GM21526 (cell line): ENCODE measurements at regions not wholly inside any gene's neighbourhood (a gene's known extent, or its start where the extent isn't known, plus 50 kb on each side); places are given as distances from the start of the nearest gene placed in this dataset.

Source experiments
- ATAC-seq: cut with Tn5 transposase; IDR thresholded peaks from one replicate; pipeline ENCODE4 v1.9.1; 2021; ENCODE audit warnings: moderate library complexity; ENCODE audit not compliant: unreplicated experiment, low FRiP score

DNA sequence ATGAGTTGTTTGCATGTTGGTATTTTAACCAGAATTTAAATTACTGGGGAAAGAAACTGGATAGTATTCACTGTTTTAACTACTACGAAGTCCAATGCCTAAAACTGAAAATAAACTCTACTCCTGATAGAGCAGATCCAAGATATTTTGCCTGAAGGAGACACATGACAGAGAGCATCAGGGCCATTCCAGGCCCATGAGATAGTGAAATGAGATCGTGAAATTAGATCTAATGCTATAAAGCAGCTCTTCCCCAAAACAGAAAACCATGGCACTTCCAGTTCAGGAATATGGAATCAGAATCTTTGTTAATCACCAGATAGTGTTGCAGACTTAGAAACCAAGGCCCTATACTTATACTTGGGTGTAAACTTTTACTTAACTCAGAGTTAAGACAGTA is 124.3 kb upstream of the CACNA2D1 start:
- ATAC-seq = no peak

GRCh38 chr7:82567356-82567755 is 123.8 kb upstream of the CACNA2D1 start:
- ATAC-seq = no peak

GRCh38 chr7:82566752-82567151 is 123.2 kb upstream of the CACNA2D1 start:
- no peak for ATAC-seq

DNA sequence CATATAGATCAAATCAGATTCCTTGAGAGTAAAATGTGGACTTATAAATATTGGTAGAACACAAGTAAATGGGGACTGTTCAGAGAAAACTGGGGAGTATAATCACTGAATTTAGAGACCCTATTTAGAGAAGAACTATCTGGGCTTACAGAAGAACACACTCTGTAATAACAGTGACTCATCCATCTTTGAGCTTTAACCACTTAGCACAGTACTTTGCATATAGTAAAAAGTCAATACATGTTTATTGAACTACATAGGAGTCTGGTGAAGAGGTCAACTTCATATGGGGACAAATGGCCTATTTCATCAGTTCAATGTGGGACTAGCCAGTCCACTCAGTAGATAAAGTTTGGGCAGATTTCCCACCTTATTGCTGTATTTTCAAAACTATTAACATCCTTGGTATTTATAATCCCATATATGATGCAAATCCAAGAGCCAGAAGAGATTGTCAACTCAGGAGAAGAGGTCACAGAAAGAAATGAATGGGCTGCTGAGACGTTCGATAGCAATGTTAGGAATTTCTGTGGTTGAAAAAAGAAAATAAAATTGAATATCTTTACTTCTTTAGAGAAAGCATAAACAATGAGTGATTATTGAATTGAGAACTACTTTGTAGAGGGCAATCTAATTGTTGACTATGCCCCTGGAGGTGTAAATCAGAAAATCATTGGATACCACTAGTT is 119.3 kb upstream of the CACNA2D1 start:
- ATAC-seq = no peak

GRCh38 chr7:82559193-82559805 is 115.7 kb upstream of the CACNA2D1 start:
- no peak for ATAC-seq

DNA sequence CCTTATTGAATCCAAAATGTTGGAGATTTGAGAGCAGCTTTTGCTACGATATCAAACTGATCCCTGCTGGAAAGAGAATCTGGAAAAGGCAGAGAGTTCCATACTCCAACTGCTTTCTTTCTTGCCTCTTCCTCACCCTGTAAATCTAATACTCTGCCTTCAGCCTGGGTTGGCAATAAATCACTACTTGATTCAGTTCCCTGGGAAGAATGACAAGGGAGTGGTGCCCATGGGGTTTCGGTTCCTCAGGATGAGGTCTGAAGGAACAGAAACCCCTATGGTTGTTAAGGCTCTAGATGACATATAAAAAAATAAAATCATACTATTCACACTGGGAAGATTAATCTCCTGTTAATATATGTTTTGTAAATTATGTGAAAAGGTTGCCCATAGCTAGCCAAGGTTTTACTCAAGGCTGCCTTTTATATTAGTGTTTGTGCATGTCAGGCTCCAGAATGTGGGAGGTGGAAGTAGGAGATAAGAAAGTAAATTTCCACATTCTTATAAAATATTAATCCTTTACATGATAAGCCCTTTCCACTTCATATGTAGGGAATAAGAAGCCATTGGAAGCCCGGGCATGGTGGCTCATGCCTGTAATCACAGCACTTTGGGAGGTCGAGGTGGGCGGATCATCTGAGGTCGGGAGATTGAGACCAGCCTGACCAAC is 106.2 kb upstream of the CACNA2D1 start:
- ATAC-seq = no peak

- no peak for ATAC-seq
These were observed 104.6 kb upstream of the CACNA2D1 start for GRCh38 chr7:82548141-82548688.

- ATAC-seq = no peak
These were observed 99.1 kb upstream of the CACNA2D1 start for GRCh38 chr7:82542665-82543064.

GRCh38 chr7:82539969-82540368 is 96.4 kb upstream of the CACNA2D1 start:
- no peak for ATAC-seq

DNA sequence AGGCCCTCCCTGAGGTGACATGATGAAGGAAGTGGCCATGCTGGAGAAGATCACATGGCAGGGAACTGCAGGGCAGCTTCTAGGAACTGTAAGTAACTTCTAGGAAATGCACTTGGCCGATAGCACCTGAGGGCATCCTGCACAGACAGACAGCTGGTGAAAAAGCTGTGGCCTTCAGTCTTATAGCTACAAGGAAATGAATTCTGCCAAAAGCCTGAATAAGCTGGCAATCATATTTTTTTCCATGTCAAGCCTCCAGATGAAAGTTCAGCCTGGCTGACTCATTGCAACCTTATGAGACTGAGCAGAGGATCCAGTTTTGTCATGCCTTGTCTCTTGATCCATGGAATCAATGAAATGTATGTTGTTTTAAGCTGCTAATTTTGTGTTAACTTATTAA is 91.1 kb upstream of the CACNA2D1 start:
- ATAC-seq = no peak

- no peak for ATAC-seq
These were observed 86.8 kb upstream of the CACNA2D1 start for GRCh38 chr7:82530361-82530760.

- ATAC-seq = no peak
These were observed 85.2 kb upstream of the CACNA2D1 start for GRCh38 chr7:82528577-82529310.

- ATAC-seq = no peak
These were observed 84.3 kb upstream of the CACNA2D1 start for GRCh38 chr7:82527851-82528250.

- ATAC-seq = no peak
These were observed 78.4 kb upstream of the CACNA2D1 start for GRCh38 chr7:82521906-82522445.

DNA sequence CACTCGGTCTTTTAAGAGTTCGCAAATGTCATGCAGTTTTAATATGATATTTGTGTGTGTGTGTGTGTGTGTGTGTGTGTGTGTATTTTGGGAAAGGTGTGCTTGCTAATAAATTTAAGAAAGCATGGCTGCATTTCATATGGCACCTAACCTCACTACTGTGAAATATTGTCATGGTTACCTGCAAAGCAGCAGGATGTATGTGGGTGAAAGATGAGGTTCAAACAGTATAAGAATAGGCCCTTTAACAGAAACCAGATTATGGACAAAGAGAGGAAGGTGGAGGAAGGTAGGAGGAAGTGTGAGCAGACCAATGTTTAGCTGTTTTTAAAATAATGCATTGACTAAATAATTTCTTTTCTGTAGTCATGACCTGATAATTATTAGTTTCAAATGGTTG is 73.5 kb upstream of the CACNA2D1 start:
- ATAC-seq = no peak

DNA sequence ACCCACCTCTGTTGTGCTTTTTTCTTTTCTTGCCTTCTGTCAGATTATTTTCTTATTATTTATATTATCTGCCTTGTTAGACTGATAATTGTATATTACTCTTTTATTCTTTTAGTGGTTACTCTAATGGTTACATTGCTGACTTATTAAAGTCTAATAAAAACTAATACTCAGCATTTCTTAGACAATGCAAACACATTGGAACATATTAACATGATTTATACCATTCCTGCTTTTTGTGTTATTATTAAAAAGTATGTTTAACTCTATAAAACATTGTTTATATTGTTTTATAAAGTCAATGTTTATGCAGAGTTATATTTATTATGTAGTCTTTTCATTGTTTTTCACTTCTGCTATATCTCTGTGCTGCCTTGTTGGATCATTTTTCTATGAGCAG is 68.0 kb upstream of the CACNA2D1 start:
- ATAC-seq = no peak

DNA sequence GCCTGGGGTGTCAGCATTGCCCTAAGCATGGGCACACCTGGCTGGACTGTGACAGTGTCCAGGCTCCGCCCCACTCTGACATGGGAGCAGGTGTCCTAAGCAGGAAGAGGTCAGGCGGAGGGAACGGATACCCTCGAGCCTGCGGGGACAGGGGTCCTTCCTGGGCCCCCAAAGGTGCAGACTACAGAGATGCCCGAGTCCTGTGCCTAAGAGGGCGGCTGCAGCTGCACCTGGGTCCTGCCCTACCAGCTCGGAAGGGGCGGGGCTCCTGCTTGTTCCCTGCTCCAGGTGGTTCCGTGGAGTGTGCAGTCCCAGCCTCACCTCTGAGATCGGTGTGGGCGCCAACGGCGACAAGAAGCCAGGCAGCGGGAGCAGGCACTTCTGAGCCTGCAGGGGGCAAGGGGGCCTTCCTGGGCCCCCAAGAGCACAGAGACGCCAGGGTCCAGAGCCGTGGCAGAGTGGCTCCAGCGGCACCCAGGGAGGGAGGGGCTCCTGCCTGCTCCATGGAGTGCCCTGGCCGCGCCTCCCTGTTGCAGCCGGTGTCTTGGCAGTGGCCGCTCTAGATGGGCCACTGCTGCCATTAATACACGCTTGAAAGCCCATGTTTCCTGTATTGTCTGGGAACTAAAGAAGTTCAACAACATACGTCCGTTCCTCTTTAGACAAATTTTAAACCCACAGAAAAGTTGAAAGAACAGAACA is 64.5 kb upstream of the CACNA2D1 start:
- no peak for ATAC-seq

GRCh38 chr7:82507365-82507975 is 63.9 kb upstream of the CACNA2D1 start:
- no peak for ATAC-seq

DNA sequence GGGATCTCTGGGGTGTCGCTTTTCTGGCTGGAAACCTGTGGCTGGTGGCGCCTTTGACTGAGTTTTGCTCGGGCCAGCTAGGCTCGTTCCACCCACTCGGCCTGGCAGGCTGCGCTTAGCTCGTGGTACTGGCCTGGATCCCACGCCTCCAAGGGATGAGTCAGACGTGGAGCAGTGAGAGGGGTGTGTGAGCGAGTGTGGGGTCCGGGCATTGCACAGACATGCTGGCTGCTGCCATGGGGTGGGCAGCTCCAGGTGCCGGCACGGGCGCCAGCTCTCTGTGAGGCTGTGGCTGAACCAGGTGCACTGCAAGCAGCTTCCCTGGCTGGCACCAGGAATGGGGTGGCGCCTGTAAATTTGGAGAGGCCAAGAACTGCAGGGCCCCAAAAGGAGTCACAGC is 63.1 kb upstream of the CACNA2D1 start:
- ATAC-seq = no peak

GRCh38 chr7:82506208-82506607 is 62.6 kb upstream of the CACNA2D1 start:
- no peak for ATAC-seq
